Neural progenitor cell (in vitro differentiated cells): ENCODE measurements at regions not wholly inside any gene's neighbourhood (a gene's known extent, or its start where the extent isn't known, plus 50 kb on each side); places are given as distances from the start of the nearest gene placed in this dataset.

Source experiments
- CTCF ChIP-seq: fragments of 200-600 bp; sonication (generic); IDR thresholded peaks from 2 replicates; pipeline ENCODE4 v1.5.1; 2017; ENCODE audit warnings: antibody characterized with exemption, mild to moderate bottlenecking
- EZH2phosphoT487 ChIP-seq: fragments of 200-600 bp; sonication (generic); IDR thresholded peaks from 2 replicates; pipeline ENCODE4 v1.6.1; 2017; ENCODE audit warnings: antibody characterized with exemption

DNA sequence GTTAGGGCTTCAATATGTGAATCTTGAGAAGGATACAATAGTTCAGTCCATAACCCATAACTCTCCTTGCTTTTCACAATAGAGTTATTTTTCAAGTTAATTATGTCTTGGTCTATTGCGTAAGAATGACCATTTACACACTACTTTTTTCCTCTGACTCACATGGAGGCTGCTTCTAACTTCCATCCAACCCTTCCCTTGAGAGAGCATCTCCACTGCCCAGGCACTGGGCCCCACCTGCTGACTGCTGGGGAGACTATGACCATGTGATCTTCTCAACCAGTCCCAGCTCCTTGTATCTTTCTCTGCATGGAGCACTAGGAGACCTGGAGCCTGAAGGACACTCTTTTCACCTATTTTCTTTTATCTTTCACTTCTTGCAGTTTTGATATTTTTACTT lies 251.5 kb downstream of the GPD2 start:
- TF ChIP-seq CTCF: no peak
- TF ChIP-seq EZH2phosphoT487: no peak
